ENCODE measurements at regions not wholly inside any gene's neighbourhood (a gene's known extent, or its start where the extent isn't known, plus 50 kb on each side); places are given as distances from the start of the nearest gene placed in this dataset.

- no peaks in the 10 kb centered on the region for H3K27me3 ChIP-seq
- intact Hi-C loops (cut with DNase I), result no loop called here
- H3K36me3 ChIP-seq (replicated peaks in 1 of 2; ENCODE audit: insufficient read depth in 1 of 2, low read depth in 2 of 2), result no peaks in the 10 kb centered on the region
- ATAC-seq (no peak), DNase-seq (no peak)
- no peak overlapping the region for H3K27ac ChIP-seq
- 88 to 91% methylated on average over 6 of the region's 6 CpGs for WGBS, 2 donors
- H3K4me1 ChIP-seq, result no peaks in the 10 kb centered on the region
- no peak for TF ChIP-seq CTCF (IDR thresholded peaks at IDR 0.05)
- TF ChIP-seq POLR2A (IDR thresholded peaks at IDR 0.05), result no peak
- no peak overlapping the region for H3K4me3 ChIP-seq
- no peaks in the 10 kb centered on the region for H3K9me3 ChIP-seq
Measured at GRCh38 chr6:63099772-63100459, 111.4 kb upstream of the FKBP1C start.

- Histone ChIP-seq H3K36me3 (replicated peaks in 1 of 2; ENCODE audit: insufficient read depth in 1 of 2, low read depth in 2 of 2) (no peaks in the 10 kb centered on the region), H3K27ac (no peak overlapping the region), H3K4me1 (no peaks in the 10 kb centered on the region), H3K4me3 (no peak overlapping the region), H3K27me3 (no peaks in the 10 kb centered on the region), H3K9me3 (no peaks in the 10 kb centered on the region)
- 64 to 71% methylated on average over 2 of the region's 2 CpGs for WGBS, 2 donors
- intact Hi-C loops (cut with DNase I), result no loop called here
- ATAC-seq (no peak), DNase-seq (no peak)
- TF ChIP-seq CTCF (IDR thresholded peaks at IDR 0.05), result no peak
- no peak for TF ChIP-seq POLR2A (IDR thresholded peaks at IDR 0.05)
Measured at GRCh38 chr6:63114610-63115211, 96.6 kb upstream of the FKBP1C start.

- WGBS, 2 donors, result 23 to 30% methylated on average over 2 of the region's 2 CpGs
- TF ChIP-seq POLR2A (IDR thresholded peaks at IDR 0.05) (no peak), CTCF (IDR thresholded peaks at IDR 0.05) (no peak)
- DNase-seq, result no peak
- intact Hi-C loops (cut with DNase I), result no loop called here
- Histone ChIP-seq H3K27me3 (no peaks in the 10 kb centered on the region), H3K9me3 (no peaks in the 10 kb centered on the region), H3K27ac (no peak overlapping the region), H3K36me3 (replicated peaks in 1 of 2; ENCODE audit: insufficient read depth in 1 of 2, low read depth in 2 of 2) (no peaks in the 10 kb centered on the region), H3K4me1 (no peaks in the 10 kb centered on the region), H3K4me3 (no peak overlapping the region)
- no peak for ATAC-seq
Measured at GRCh38 chr6:63121166-63121565, 90.1 kb upstream of the FKBP1C start.

- no peak overlapping the region for H3K4me3 ChIP-seq
- no peaks in the 10 kb centered on the region for H3K9me3 ChIP-seq
- H3K27ac ChIP-seq, result no peak overlapping the region
- TF ChIP-seq CTCF (IDR thresholded peaks at IDR 0.05) (no peak), POLR2A (IDR thresholded peaks at IDR 0.05) (no peak)
- H3K27me3 ChIP-seq, result no peaks in the 10 kb centered on the region
- intact Hi-C loops (cut with DNase I), result no loop called here
- no peaks in the 10 kb centered on the region for H3K36me3 ChIP-seq (replicated peaks in 1 of 2; ENCODE audit: insufficient read depth in 1 of 2, low read depth in 2 of 2)
- no peaks in the 10 kb centered on the region for H3K4me1 ChIP-seq
- DNase-seq (no peak), ATAC-seq (no peak)
- 76 to 94% methylated on average over 2 to 3 of the region's 3 CpGs for WGBS, 2 donors
Measured at GRCh38 chr6:63140114-63140513, 71.2 kb upstream of the FKBP1C start.

Data from body of pancreas (tissue), 4 donors.